Suprapubic skin (tissue), 4 donors: ENCODE measurements at regions not wholly inside any gene's neighbourhood (a gene's known extent, or its start where the extent isn't known, plus 50 kb on each side); places are given as distances from the start of the nearest gene placed in this dataset.

Experiments used
- POLR2A ChIP-seq, 2 donors: fragments of 450-650 bp; IDR thresholded peaks; one replicate each; pipeline ENCODE4 v1.6.1; 2017; ENCODE audit warnings: antibody characterized with exemption in 2 of 2, mild to moderate bottlenecking in 2 of 2, moderate library complexity in 2 of 2
- POLR2AphosphoS5 ChIP-seq, 3 donors: sonication (generic); formaldehyde crosslinking; IDR thresholded peaks; one replicate each; pipeline ENCODE4 v1.6.1; 2017; ENCODE audit warnings: antibody characterized with exemption in 3 of 3
- TF ChIP-seq, protein P1 (sequence below), 2 donors: fragments of 200-600 bp in 1 of 2; fragments of 450-650 bp in 1 of 2; sonication (generic) in 1 of 2; IDR thresholded peaks; one replicate each; pipeline ENCODE4 v1.5.1; 2016 to 2019; ENCODE audit warnings: antibody characterized with exemption in 2 of 2, mild to moderate bottlenecking in 1 of 2, moderate library complexity in 1 of 2

GRCh38 chr13:44762911-44763310 lies 186.8 kb upstream of the TSC22D1 start:
- TF ChIP-seq, protein P1, sequence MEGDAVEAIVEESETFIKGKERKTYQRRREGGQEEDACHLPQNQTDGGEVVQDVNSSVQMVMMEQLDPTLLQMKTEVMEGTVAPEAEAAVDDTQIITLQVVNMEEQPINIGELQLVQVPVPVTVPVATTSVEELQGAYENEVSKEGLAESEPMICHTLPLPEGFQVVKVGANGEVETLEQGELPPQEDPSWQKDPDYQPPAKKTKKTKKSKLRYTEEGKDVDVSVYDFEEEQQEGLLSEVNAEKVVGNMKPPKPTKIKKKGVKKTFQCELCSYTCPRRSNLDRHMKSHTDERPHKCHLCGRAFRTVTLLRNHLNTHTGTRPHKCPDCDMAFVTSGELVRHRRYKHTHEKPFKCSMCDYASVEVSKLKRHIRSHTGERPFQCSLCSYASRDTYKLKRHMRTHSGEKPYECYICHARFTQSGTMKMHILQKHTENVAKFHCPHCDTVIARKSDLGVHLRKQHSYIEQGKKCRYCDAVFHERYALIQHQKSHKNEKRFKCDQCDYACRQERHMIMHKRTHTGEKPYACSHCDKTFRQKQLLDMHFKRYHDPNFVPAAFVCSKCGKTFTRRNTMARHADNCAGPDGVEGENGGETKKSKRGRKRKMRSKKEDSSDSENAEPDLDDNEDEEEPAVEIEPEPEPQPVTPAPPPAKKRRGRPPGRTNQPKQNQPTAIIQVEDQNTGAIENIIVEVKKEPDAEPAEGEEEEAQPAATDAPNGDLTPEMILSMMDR (IDR thresholded peaks at IDR 0.05), result no peak
- no peak for TF ChIP-seq POLR2A (IDR thresholded peaks at IDR 0.05)
- TF ChIP-seq POLR2AphosphoS5 (IDR thresholded peaks at IDR 0.05), result no peak
